WI38 (cell line): ENCODE measurements at regions not wholly inside any gene's neighbourhood (a gene's known extent, or its start where the extent isn't known, plus 50 kb on each side); places are given as distances from the start of the nearest gene placed in this dataset.

ENCODE experiments used
- H3K4me3 ChIP-seq: 2 replicates; pipeline ENCODE4 v1.5.1; 2011; ENCODE audit warnings: low read depth, mild to moderate bottlenecking, control low read depth, low read length
- CTCF ChIP-seq: IDR thresholded peaks from 2 replicates; pipeline ENCODE4 v1.5.1; 2012; ENCODE audit warnings: low read depth, mild to moderate bottlenecking, control low read depth, low read length

DNA sequence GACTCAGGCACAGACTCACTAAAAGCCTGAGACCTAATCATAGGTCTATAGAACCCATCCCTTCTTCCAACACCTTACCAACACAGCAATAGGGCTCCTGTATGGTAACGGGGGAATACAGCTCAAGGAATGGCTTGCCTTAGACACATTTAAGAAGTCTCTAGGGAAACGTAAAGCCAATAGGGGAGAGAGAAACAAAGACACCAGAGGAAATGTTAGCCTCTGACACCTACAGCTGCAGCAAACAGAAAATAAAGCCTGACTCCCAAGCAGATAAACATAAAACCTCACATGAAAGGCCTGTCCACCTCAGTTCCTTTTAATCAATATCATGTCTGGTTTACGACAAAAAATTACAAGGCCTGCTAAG is 51.1 kb upstream of the NCOA1 start:
- TF ChIP-seq CTCF: no peak
- H3K4me3 ChIP-seq: no peak overlapping the region

- TF ChIP-seq CTCF: no peak
- no peak overlapping the region for H3K4me3 ChIP-seq
Observed at GRCh38 chr2:24439280-24439970, 51.6 kb upstream of the NCOA1 start.

GRCh38 chr2:24438106-24438505 is 52.9 kb upstream of the NCOA1 start:
- H3K4me3 ChIP-seq: no peak overlapping the region
- TF ChIP-seq CTCF: no peak

DNA sequence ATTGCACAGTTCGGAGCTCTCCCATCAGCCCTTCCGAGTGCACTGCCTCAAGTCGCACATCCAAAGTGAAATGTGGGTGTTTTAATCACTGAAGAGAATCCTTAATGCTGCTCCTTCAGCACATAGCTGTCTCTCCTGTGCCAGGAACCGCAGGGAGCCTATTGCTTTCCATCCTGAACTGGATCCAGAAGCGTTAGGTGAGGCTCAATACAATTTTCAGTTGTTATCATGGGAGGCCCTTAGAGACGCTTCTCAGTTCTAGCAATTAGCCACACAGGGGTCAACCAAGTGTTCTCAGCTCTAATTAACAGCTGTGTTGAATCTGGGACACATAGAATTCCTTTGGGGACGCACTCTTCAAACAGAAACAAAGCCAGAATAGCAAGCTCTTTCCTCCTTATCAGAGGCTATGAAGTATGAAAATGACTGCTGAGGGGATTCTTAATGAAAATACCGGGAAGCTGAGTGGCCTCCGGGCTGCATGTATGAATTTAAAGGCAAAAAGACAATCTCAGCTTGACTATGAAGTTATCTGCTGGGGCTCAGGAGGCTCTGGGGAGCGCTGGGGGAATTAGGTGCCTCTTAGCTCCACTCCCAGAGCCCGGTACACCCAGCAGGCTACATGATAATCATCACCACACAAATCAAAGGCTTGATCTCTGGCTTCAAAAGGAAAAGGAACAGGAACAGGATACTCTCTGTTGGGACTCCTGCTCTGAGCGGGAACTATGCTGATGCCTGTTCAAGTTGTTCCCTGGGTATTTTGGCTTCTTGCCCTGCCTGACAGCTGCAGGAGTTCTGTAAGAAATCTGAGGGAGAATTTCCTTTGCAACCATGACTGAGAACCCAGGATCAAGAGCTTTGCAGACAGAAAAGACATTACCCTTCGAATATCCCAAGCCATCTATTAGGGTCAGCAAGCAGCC is 55.4 kb upstream of the NCOA1 start:
- TF ChIP-seq CTCF: no peak

DNA sequence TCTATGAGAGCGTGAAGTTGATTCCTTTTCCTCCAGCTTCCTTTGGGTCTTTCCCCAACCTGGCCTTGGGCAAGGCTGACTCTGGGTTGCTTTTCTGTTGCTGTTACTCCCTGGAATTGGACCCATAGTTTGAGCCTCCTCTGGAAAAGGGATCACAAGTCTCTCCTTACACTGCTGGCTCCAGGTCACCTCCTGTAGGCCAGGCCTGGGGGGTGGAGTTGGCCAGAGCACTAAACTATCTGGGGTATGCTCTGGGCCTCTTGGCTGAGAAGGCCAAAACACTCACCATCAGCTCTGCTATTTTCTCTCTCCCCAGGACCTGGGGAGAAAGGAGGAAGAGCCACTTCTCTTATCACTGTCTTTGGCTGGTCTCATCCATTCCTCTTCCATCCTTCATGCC is 56.5 kb upstream of the NCOA1 start:
- no peak for TF ChIP-seq CTCF
- H3K4me3 ChIP-seq: no peak overlapping the region

More for the DNA sequence above, 55.4 kb upstream of the NCOA1 start:
- no peak overlapping the region for H3K4me3 ChIP-seq

DNA sequence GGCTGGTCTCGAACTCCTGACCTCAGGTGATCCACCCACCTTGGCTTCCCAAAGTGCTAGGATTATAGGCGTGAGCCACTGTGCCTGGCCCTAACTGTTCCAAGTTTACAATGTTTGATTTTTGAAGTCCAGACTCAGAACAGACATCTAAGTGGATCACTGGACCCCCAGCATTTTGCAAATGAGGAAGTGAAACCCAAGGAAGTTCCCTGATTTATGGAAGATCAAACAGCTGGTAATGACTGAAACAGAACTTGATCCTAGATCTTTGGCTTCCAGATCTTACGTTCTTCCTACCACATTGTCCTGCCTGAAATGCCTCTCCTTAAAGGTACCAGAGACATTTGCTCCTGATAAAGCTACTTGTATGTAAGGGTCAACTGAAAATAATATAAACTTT is 58.3 kb upstream of the NCOA1 start:
- no peak overlapping the region for H3K4me3 ChIP-seq
- no peak for TF ChIP-seq CTCF

- no peak for TF ChIP-seq CTCF
Observed at GRCh38 chr2:24432121-24432520, 58.9 kb upstream of the NCOA1 start.

More at GRCh38 chr2:24432121-24432520, 58.9 kb upstream of the NCOA1 start:
- no peak overlapping the region for H3K4me3 ChIP-seq
